ENCODE measurements at regions not wholly inside any gene's neighbourhood (a gene's known extent, or its start where the extent isn't known, plus 50 kb on each side); places are given as distances from the start of the nearest gene placed in this dataset.

GRCh38 chr13:22270881-22271280 lies 600.0 kb downstream of the FGF9 start:
- Histone ChIP-seq H3K27ac (no peak overlapping the region), H3K4me3 (no peak overlapping the region), H3K27me3 (no peaks in the 10 kb centered on the region), H3K4me1 (no peaks in the 10 kb centered on the region), H3K9me3 (no peaks in the 10 kb centered on the region), H3K36me3 (no peaks in the 10 kb centered on the region)
- TF ChIP-seq, protein P1, sequence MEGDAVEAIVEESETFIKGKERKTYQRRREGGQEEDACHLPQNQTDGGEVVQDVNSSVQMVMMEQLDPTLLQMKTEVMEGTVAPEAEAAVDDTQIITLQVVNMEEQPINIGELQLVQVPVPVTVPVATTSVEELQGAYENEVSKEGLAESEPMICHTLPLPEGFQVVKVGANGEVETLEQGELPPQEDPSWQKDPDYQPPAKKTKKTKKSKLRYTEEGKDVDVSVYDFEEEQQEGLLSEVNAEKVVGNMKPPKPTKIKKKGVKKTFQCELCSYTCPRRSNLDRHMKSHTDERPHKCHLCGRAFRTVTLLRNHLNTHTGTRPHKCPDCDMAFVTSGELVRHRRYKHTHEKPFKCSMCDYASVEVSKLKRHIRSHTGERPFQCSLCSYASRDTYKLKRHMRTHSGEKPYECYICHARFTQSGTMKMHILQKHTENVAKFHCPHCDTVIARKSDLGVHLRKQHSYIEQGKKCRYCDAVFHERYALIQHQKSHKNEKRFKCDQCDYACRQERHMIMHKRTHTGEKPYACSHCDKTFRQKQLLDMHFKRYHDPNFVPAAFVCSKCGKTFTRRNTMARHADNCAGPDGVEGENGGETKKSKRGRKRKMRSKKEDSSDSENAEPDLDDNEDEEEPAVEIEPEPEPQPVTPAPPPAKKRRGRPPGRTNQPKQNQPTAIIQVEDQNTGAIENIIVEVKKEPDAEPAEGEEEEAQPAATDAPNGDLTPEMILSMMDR (IDR thresholded peaks at IDR 0.05): no peak
- intact Hi-C loops (cut with DNase I): loop anchor here in 3 of 10 donors (10.0 kb wide), 3 partner anchors 426 to 636 kb away; no protein-coding TSS in a partner anchor
- no peak for ATAC-seq
- WGBS, 2 donors: 89 to 91% methylated on average over 5 of the region's 5 CpGs
- no peak for DNase-seq

GRCh38 chr13:22271903-22272302 lies 601.0 kb downstream of the FGF9 start:
- Histone ChIP-seq H3K9me3 (no peaks in the 10 kb centered on the region), H3K4me1 (no peaks in the 10 kb centered on the region), H3K4me3 (no peak overlapping the region), H3K27me3 (no peaks in the 10 kb centered on the region), H3K27ac (no peak overlapping the region), H3K36me3 (no peaks in the 10 kb centered on the region)
- no peak for DNase-seq
- WGBS, 2 donors: 84 to 89% methylated on average over 2 of the region's 2 CpGs
- TF ChIP-seq, protein P1 (IDR thresholded peaks at IDR 0.05): no peak
- no peak for ATAC-seq
- intact Hi-C loops (cut with DNase I): loop anchor here in 3 of 10 donors (10.0 kb wide), 3 partner anchors 427 to 637 kb away; no protein-coding TSS in a partner anchor

DNA sequence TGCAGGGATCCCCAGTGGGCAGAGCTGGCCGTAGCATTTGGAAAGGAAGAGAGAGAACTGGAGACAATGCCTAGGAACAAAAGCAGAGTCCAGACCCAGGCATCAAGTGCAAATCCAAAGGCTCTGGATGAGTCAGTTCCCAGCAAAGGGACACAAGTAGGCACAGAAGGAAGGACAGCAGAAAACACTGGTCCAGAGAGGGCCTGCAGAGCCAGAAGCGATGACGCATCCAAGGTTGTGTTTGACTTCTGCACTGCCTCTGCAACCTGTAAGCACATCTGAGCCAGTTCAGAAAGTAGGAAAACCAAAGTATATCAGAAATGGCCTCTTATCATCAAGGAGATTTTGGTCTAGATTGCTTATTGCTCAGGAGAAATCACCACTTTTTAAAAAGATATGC lies 604.5 kb downstream of the FGF9 start:
- H3K4me3 ChIP-seq: no peak overlapping the region
- no peaks in the 10 kb centered on the region for H3K27me3 ChIP-seq
- H3K4me1 ChIP-seq: peaks cover 0 to 3% (median 0%) of the 10 kb centered on the region in 9 donors
- TF ChIP-seq, protein P1 (IDR thresholded peaks at IDR 0.05): no peak
- intact Hi-C loops (cut with DNase I): loop anchor here in 6 of 10 donors (5.0 to 10.0 kb wide), 5 partner anchors 98 to 641 kb away; no protein-coding TSS in a partner anchor
- WGBS, 2 donors: 89 to 95% methylated on average over 3 of the region's 3 CpGs
- ATAC-seq (no peak), DNase-seq (no peak)
- H3K36me3 ChIP-seq: no peaks in the 10 kb centered on the region
- no peaks in the 10 kb centered on the region for H3K9me3 ChIP-seq
- H3K27ac ChIP-seq: no peak overlapping the region

GRCh38 chr13:22276616-22277015 lies 605.7 kb downstream of the FGF9 start:
- ATAC-seq (no peak), DNase-seq (no peak)
- Histone ChIP-seq H3K27ac (no peak overlapping the region), H3K27me3 (no peaks in the 10 kb centered on the region), H3K4me3 (no peak overlapping the region), H3K36me3 (no peaks in the 10 kb centered on the region), H3K4me1 (peaks cover 0 to 3% (median 0%) of the 10 kb centered on the region in 9 donors), H3K9me3 (no peaks in the 10 kb centered on the region)
- TF ChIP-seq, protein P1 (IDR thresholded peaks at IDR 0.05): no peak
- 64 to 73% methylated on average over 5 of the region's 5 CpGs for WGBS, 2 donors
- intact Hi-C loops (cut with DNase I): loop anchor here in 6 of 10 donors (5.0 to 10.0 kb wide), 5 partner anchors 99 to 642 kb away; no protein-coding TSS in a partner anchor
